T-helper 2 cell treated with Interferon-gamma antibody and Interleukin-4, amounts not matched to agents 5 μg/mL and 100 μg/mL, for 36 hours (primary cell): ENCODE measurements at regions not wholly inside any gene's neighbourhood (a gene's known extent, or its start where the extent isn't known, plus 50 kb on each side); places are given as distances from the start of the nearest gene placed in this dataset.
"Not testable (repeated sequence)": the region's sequence is repeated elsewhere in the genome, so short reads cannot be mapped to it uniquely, and the experiment has no call there.

Experiments
- DNase-seq: peaks from one replicate; pipeline ENCODE4 v3.0.0; 2021; ENCODE audit warnings: low spot score
- H3K27ac Mint-ChIP-seq: one replicate; pipeline ENCODE4 v1.8.0; 2021; ENCODE audit warnings: mild to moderate bottlenecking, mixed read lengths
- H3K27me3 Mint-ChIP-seq: one replicate; pipeline ENCODE4 v1.8.0; 2021; ENCODE audit warnings: low read depth, mixed read lengths
- H3K36me3 Mint-ChIP-seq: one replicate; pipeline ENCODE4 v1.8.0; 2021; ENCODE audit warnings: low read depth, mixed read lengths
- H3K4me1 Mint-ChIP-seq: one replicate; pipeline ENCODE4 v1.8.0; 2021; ENCODE audit warnings: low read depth, mixed read lengths
- H3K4me3 Mint-ChIP-seq: one replicate; pipeline ENCODE4 v1.8.0; 2022; ENCODE audit warnings: mild to moderate bottlenecking, moderate library complexity, mixed read lengths
- H3K9me3 Mint-ChIP-seq: one replicate; pipeline ENCODE4 v1.8.0; 2021; ENCODE audit warnings: mixed read lengths

- Mint-ChIP-seq H3K27me3 (peaks cover 2% of the 10 kb centered on the region), H3K36me3 (no peaks in the 10 kb centered on the region), H3K9me3 (no peaks in the 10 kb centered on the region), H3K4me3 (no peak overlapping the region), H3K27ac (no peak overlapping the region), H3K4me1 (no peaks in the 10 kb centered on the region)
- no peak for DNase-seq
Observed at GRCh38 chr16:80109581-80109980, 431.2 kb upstream of the DYNLRB2 start.

- Mint-ChIP-seq H3K36me3 (no peaks in the 10 kb centered on the region), H3K27me3 (peaks cover 5% of the 10 kb centered on the region), H3K9me3 (no peaks in the 10 kb centered on the region), H3K27ac (no peak overlapping the region), H3K4me1 (no peaks in the 10 kb centered on the region), H3K4me3 (no peak overlapping the region)
- DNase-seq = no peak
Observed at GRCh38 chr16:80107900-80108299, 432.9 kb upstream of the DYNLRB2 start.

GRCh38 chr16:80105751-80106150 lies 435.0 kb upstream of the DYNLRB2 start:
- H3K27ac Mint-ChIP-seq = no peak overlapping the region
- DNase-seq = no peak
- peaks cover 8% of the 10 kb centered on the region for H3K27me3 Mint-ChIP-seq
- H3K36me3 Mint-ChIP-seq = no peaks in the 10 kb centered on the region
- no peaks in the 10 kb centered on the region for H3K4me1 Mint-ChIP-seq
- H3K9me3 Mint-ChIP-seq = no peaks in the 10 kb centered on the region
- H3K4me3 Mint-ChIP-seq = no peak overlapping the region

- Mint-ChIP-seq H3K9me3 (no peaks in the 10 kb centered on the region), H3K4me1 (no peaks in the 10 kb centered on the region), H3K27me3 (peaks cover 11% of the 10 kb centered on the region), H3K36me3 (no peaks in the 10 kb centered on the region), H3K27ac (no peak overlapping the region), H3K4me3 (no peak overlapping the region)
- no peak for DNase-seq
Observed at GRCh38 chr16:80105160-80105559, 435.6 kb upstream of the DYNLRB2 start.

- Mint-ChIP-seq H3K4me1 (no peaks in the 10 kb centered on the region), H3K9me3 (no peaks in the 10 kb centered on the region), H3K27me3 (peaks cover 11% of the 10 kb centered on the region), H3K4me3 (no peak overlapping the region), H3K27ac (no peak overlapping the region), H3K36me3 (no peaks in the 10 kb centered on the region)
- no peak for DNase-seq
Observed at GRCh38 chr16:80104401-80104800, 436.4 kb upstream of the DYNLRB2 start.

- Mint-ChIP-seq H3K9me3 (peaks cover 5% of the 10 kb centered on the region), H3K4me3 (no peak overlapping the region), H3K27ac (no peak overlapping the region), H3K36me3 (no peaks in the 10 kb centered on the region), H3K4me1 (no peaks in the 10 kb centered on the region), H3K27me3 (peaks cover 11% of the 10 kb centered on the region)
- no peak for DNase-seq
Observed at GRCh38 chr16:80103463-80103862, 437.3 kb upstream of the DYNLRB2 start.

GRCh38 chr16:80100846-80101451 lies 439.8 kb upstream of the DYNLRB2 start:
- Mint-ChIP-seq H3K27ac (no peak overlapping the region), H3K4me1 (no peaks in the 10 kb centered on the region), H3K36me3 (no peaks in the 10 kb centered on the region), H3K4me3 (no peak overlapping the region), H3K9me3 (peaks cover 5% of the 10 kb centered on the region), H3K27me3 (peaks cover 9% of the 10 kb centered on the region)
- DNase-seq = no peak

- Mint-ChIP-seq H3K4me3 (no peak overlapping the region), H3K27ac (no peak overlapping the region), H3K9me3 (peaks cover 5% of the 10 kb centered on the region), H3K4me1 (no peaks in the 10 kb centered on the region), H3K27me3 (peaks cover 9% of the 10 kb centered on the region), H3K36me3 (no peaks in the 10 kb centered on the region)
- DNase-seq = no peak
Observed at GRCh38 chr16:80100186-80100585, 440.6 kb upstream of the DYNLRB2 start.

GRCh38 chr16:80097098-80097497 lies 443.7 kb upstream of the DYNLRB2 start:
- H3K9me3 Mint-ChIP-seq = peaks cover 5% of the 10 kb centered on the region
- DNase-seq = no peak
- H3K27me3 Mint-ChIP-seq = peaks cover 5% of the 10 kb centered on the region
- H3K4me3 Mint-ChIP-seq = no peak overlapping the region
- H3K4me1 Mint-ChIP-seq = no peaks in the 10 kb centered on the region
- no peaks in the 10 kb centered on the region for H3K36me3 Mint-ChIP-seq
- no peak overlapping the region for H3K27ac Mint-ChIP-seq

- Mint-ChIP-seq H3K4me1 (peaks cover 3% of the 10 kb centered on the region), H3K27me3 (no peaks in the 10 kb centered on the region), H3K4me3 (no peak overlapping the region), H3K9me3 (no peaks in the 10 kb centered on the region), H3K36me3 (peaks cover 1% of the 10 kb centered on the region), H3K27ac (no peak overlapping the region)
- no peak for DNase-seq
Observed at GRCh38 chr16:80092681-80093080, 448.1 kb upstream of the DYNLRB2 start.

- not testable (repeated sequence) for H3K27ac Mint-ChIP-seq, H3K27me3 Mint-ChIP-seq, DNase-seq, H3K4me1 Mint-ChIP-seq, H3K9me3 Mint-ChIP-seq, H3K4me3 Mint-ChIP-seq, H3K36me3 Mint-ChIP-seq
Observed at GRCh38 chr16:80091453-80091852, 449.3 kb upstream of the DYNLRB2 start.

- H3K27me3 Mint-ChIP-seq = no peaks in the 10 kb centered on the region
- no peak overlapping the region for H3K27ac Mint-ChIP-seq
- H3K4me1 Mint-ChIP-seq = no peaks in the 10 kb centered on the region
- H3K9me3 Mint-ChIP-seq = no peaks in the 10 kb centered on the region
- no peak overlapping the region for H3K4me3 Mint-ChIP-seq
- H3K36me3 Mint-ChIP-seq = peaks cover under 1% of the 10 kb centered on the region
- no peak for DNase-seq
Observed at GRCh38 chr16:80085606-80086005, 455.2 kb upstream of the DYNLRB2 start.

GRCh38 chr16:80084614-80085013 lies 456.2 kb upstream of the DYNLRB2 start:
- Mint-ChIP-seq H3K27me3 (no peaks in the 10 kb centered on the region), H3K27ac (no peak overlapping the region), H3K36me3 (no peaks in the 10 kb centered on the region), H3K4me3 (no peak overlapping the region), H3K4me1 (no peaks in the 10 kb centered on the region), H3K9me3 (no peaks in the 10 kb centered on the region)
- no peak for DNase-seq

- H3K4me3 Mint-ChIP-seq = no peak overlapping the region
- H3K36me3 Mint-ChIP-seq = no peaks in the 10 kb centered on the region
- H3K27me3 Mint-ChIP-seq = no peaks in the 10 kb centered on the region
- no peak overlapping the region for H3K27ac Mint-ChIP-seq
- no peak for DNase-seq
- no peaks in the 10 kb centered on the region for H3K4me1 Mint-ChIP-seq
- no peaks in the 10 kb centered on the region for H3K9me3 Mint-ChIP-seq
Observed at GRCh38 chr16:80084163-80084562, 456.6 kb upstream of the DYNLRB2 start.

GRCh38 chr16:80082906-80083305 lies 457.9 kb upstream of the DYNLRB2 start:
- no peaks in the 10 kb centered on the region for H3K4me1 Mint-ChIP-seq
- H3K36me3 Mint-ChIP-seq = no peaks in the 10 kb centered on the region
- no peak overlapping the region for H3K4me3 Mint-ChIP-seq
- H3K27me3 Mint-ChIP-seq = no peaks in the 10 kb centered on the region
- H3K27ac Mint-ChIP-seq = no peak overlapping the region
- no peaks in the 10 kb centered on the region for H3K9me3 Mint-ChIP-seq
- no peak for DNase-seq
